ENCODE measurements at regions not wholly inside any gene's neighbourhood (a gene's known extent, or its start where the extent isn't known, plus 50 kb on each side); places are given as distances from the start of the nearest gene placed in this dataset.

DNA sequence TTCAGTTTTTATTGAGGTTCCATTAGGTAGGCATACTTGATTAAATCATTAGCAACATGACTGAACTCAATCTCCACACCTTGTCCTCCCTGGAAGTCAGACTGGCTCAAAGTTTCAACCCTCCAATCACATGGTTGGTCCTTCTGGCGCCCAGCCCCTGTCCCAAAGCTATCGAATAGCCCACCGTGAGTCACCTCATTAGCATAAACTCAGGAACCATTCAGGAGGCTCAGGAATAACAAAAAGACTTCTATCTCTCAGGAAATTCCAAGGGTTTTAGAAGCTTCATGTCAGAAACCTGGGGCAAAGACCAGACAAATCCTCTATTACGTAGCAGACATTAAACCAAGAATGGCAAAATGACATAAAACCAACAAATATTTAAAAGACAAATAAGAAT lies 78.6 kb downstream of the RGS2 start (continued):
- TF ChIP-seq, protein P1, sequence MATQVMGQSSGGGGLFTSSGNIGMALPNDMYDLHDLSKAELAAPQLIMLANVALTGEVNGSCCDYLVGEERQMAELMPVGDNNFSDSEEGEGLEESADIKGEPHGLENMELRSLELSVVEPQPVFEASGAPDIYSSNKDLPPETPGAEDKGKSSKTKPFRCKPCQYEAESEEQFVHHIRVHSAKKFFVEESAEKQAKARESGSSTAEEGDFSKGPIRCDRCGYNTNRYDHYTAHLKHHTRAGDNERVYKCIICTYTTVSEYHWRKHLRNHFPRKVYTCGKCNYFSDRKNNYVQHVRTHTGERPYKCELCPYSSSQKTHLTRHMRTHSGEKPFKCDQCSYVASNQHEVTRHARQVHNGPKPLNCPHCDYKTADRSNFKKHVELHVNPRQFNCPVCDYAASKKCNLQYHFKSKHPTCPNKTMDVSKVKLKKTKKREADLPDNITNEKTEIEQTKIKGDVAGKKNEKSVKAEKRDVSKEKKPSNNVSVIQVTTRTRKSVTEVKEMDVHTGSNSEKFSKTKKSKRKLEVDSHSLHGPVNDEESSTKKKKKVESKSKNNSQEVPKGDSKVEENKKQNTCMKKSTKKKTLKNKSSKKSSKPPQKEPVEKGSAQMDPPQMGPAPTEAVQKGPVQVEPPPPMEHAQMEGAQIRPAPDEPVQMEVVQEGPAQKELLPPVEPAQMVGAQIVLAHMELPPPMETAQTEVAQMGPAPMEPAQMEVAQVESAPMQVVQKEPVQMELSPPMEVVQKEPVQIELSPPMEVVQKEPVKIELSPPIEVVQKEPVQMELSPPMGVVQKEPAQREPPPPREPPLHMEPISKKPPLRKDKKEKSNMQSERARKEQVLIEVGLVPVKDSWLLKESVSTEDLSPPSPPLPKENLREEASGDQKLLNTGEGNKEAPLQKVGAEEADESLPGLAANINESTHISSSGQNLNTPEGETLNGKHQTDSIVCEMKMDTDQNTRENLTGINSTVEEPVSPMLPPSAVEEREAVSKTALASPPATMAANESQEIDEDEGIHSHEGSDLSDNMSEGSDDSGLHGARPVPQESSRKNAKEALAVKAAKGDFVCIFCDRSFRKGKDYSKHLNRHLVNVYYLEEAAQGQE (IDR thresholded peaks at IDR 0.05; ENCODE audit: low read depth, low read length) = no peak
- no peak for TF ChIP-seq MYC (IDR thresholded peaks at IDR 0.05; ENCODE audit: insufficient read depth, insufficient read length, insufficient replicate concordance, low read length, severe bottlenecking)

DNA sequence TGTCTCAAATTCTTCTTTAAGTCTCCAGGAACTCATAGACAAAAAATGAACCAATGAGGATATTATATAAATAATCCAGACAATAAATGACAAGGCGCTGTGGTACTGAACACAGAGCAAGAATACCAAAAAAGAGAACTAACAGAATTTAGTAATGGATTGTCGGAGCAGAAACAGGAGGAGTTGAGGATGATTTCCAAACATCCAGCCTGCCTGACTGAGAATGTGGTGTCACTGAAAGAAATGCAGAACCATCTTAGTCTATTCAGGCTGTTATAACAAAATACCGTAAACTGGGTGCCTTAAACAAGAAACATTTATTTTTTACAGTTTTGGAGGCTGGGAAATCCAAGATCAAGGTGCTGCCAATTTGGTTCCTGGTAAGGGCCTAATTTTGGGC lies 79.7 kb downstream of the RGS2 start:
- Histone ChIP-seq H3K79me2 (ENCODE audit: control insufficient read depth, insufficient read depth, low read length) (no peaks in the 10 kb centered on the region), H3K4me3 (no peak overlapping the region), H3K36me3 (ENCODE audit: control insufficient read depth in 2 of 2, insufficient read depth in 2 of 2, low read length in 1 of 2) (no peaks in the 10 kb centered on the region), H3K4me1 (ENCODE audit: control insufficient read depth, insufficient read depth, low read length) (no peaks in the 10 kb centered on the region), H2AFZ (ENCODE audit: control insufficient read depth, low read depth, low read length) (no peak overlapping the region), H3K9me3 (replicated peaks; ENCODE audit: control insufficient read depth, insufficient read depth, low read length) (no peaks in the 10 kb centered on the region), H4K20me1 (ENCODE audit: control insufficient read depth, insufficient read depth) (no peaks in the 10 kb centered on the region), H3K9ac (ENCODE audit: control insufficient read depth, insufficient read depth, low read length) (no peak overlapping the region), H3K27ac (ENCODE audit: control insufficient read depth, insufficient read depth) (no peak overlapping the region), H3K27me3 (replicated peaks in 1 of 2; ENCODE audit: control insufficient read depth in 2 of 2, insufficient read depth in 2 of 2, low read length in 1 of 2) (no peaks in the 10 kb centered on the region), H3K4me2 (ENCODE audit: control insufficient read depth, insufficient read depth) (no peak overlapping the region)
- no peak for ATAC-seq
- RAD21 ChIA-PET (ENCODE audit: unreplicated experiment) = no interaction called here
- no peak for DNase-seq (ENCODE audit: low read depth, low spot score)
- WGBS (ENCODE audit: insufficient coverage, insufficient replicate concordance, low lambda C conversion rate, missing lambda C conversion rate) = 29% methylated on average over 3 of the region's 3 CpGs
- SMC1A ChIA-PET (ENCODE audit: uncharacterized antibody, unreplicated experiment) = no interaction called here
- BruUV-seq (replicated peaks) = no TSS peak
- no peak for TF ChIP-seq SMAD5 (IDR thresholded peaks at IDR 0.05; ENCODE audit: low read depth)
- no peak for FAIRE-seq
- in situ Hi-C loops (cut with MboI) (no loop called here), intact Hi-C loops (cut with micrococcal nuclease; ENCODE audit: unreplicated experiment) (no loop called here)
- POLR2A ChIA-PET = no interaction called here
- CTCF ChIA-PET = no interaction called here

Measured in GM12878 (cell line).